IPS-18c (cell line): ENCODE measurements at regions not wholly inside any gene's neighbourhood (a gene's known extent, or its start where the extent isn't known, plus 50 kb on each side); places are given as distances from the start of the nearest gene placed in this dataset.
"Not testable (repeated sequence)": the region's sequence is repeated elsewhere in the genome, so short reads cannot be mapped to it uniquely, and the experiment has no call there.

Source experiments
- H3K4me3 ChIP-seq: 2 replicates; pipeline ENCODE4 v1.7.0; 2013; ENCODE audit warnings: low read depth, mild to moderate bottlenecking, low read length, moderate library complexity; ENCODE audit not compliant: insufficient read depth
- H3K9me3 ChIP-seq: one replicate; pipeline ENCODE4 v1.6.1; 2013; ENCODE audit warnings: mild to moderate bottlenecking, low read length, moderate library complexity; ENCODE audit not compliant: control insufficient read depth, insufficient read depth

GRCh38 chr20:46785958-46786357, 76.5 kb downstream of the SLC2A10 start:
- Histone ChIP-seq H3K9me3 (no peaks in the 10 kb centered on the region), H3K4me3 (no peak overlapping the region)

DNA sequence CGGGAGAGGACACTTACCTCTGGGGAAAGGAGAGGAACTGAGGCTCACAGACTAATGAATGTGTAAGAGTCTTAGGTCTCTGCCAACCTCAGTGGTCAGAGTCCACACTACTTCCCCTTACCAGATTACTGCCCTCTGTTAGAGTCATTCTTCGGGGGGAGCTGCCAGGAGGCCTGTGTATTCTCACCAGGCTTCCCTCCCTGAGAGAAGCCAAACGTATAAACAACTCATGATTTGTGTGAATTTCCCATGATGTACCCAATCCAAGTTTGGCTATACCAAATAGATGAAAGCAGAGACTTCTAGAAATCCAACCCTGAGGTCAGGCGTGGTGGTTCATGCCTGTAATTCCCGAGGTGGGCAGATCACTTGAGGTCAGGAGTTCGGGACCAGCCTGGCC, 77.1 kb downstream of the SLC2A10 start:
- no peak overlapping the region for H3K4me3 ChIP-seq
- H3K9me3 ChIP-seq, result no peaks in the 10 kb centered on the region

DNA sequence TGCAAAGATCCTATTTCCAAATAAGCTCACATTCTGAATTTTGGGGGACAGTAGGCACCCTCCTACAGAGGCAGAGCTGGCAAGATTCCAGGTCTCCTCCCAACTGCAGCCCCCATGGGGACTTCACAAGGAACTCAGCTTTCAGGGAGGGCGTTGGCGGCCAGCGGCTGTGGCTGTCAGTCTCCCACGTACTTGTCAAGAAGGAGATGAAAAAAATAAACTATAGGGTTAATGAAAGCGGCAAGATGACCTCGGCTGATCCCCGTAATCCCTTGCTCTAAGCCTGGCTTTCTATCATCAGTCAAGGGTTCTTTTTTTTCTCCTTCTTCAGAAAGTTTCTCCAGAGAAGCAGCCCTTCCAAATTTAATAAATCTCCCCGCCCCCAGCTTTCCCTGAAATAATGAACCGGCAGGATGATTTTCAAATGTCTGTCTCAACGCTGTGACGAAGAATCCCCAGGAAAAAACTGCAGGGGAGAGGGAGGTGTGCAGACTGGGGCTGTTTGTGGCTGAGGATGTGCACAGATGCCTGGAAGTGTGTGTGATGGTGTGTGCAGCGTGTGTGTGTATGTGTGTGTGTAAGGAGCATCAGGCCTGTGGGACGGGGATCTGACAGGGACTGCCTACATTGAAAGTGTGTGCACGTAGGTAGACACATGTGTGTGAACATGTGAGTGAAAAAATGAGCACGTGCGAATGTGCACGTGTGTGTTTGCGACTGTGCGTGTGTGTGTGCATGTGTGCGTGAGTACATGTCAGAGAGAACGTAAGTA, 78.7 kb downstream of the SLC2A10 start:
- no peaks in the 10 kb centered on the region for H3K9me3 ChIP-seq
- H3K4me3 ChIP-seq, result no peak overlapping the region

GRCh38 chr20:46788763-46789091, 79.3 kb downstream of the SLC2A10 start:
- H3K4me3 ChIP-seq, H3K9me3 ChIP-seq: not testable (repeated sequence)

- Histone ChIP-seq H3K4me3 (no peak overlapping the region), H3K9me3 (no peaks in the 10 kb centered on the region)
These were observed 80.0 kb downstream of the SLC2A10 start for GRCh38 chr20:46789339-46790028.

GRCh38 chr20:46791722-46792416, 82.4 kb downstream of the SLC2A10 start:
- no peaks in the 10 kb centered on the region for H3K9me3 ChIP-seq
- no peak overlapping the region for H3K4me3 ChIP-seq

GRCh38 chr20:46797206-46797605, 87.8 kb downstream of the SLC2A10 start:
- no peaks in the 10 kb centered on the region for H3K9me3 ChIP-seq
- H3K4me3 ChIP-seq, result no peak overlapping the region

DNA sequence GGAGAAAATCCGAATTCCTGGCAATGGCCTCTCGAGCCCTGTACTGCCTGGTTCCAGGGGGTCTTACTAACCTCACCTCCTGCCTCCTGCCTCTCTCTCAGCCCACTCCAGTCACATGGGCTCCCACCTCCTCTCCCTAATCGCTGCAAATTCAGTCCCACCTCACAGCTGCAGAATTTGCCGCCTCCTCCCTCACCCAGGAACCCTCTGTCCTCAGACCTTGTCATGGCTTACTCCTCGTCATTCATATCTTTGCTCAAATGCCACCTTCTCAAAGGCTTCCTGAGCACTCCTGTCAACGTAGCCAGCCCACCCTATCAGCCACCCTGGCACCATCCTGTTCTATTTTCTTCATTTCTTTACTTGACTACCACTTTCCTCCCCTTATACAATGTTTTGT, 89.0 kb downstream of the SLC2A10 start:
- no peak overlapping the region for H3K4me3 ChIP-seq

DNA sequence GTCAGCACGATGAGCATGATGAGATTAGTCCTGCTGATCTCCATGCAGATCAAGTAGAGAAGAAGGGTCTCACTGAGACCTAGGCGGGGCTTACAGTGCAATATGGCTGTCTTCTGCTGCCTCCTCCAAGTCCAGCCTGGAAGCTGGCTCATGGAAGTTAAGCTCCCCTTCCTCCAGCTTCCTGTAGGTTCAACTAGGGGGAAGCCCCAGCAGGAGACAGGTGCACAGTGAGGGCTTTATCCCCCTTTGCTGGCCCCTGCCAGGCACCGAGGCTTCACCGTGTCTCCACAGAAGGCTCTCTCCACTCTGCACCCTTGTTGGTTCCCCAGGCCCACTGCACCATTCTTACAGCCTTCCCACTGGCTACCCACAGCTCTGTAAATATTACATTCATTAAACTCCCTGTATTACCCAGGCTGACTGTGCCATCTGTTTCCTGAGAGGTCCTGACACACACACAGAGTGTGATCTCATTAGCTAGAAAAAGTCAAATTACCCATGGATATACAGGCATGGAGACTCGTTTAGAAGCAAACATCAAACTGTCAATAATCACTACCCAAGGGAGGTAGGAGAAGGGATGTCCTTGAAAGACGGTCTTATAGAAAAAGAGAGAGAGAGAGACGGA, 90.4 kb downstream of the SLC2A10 start:
- no peak overlapping the region for H3K4me3 ChIP-seq
- no peaks in the 10 kb centered on the region for H3K9me3 ChIP-seq

More for the DNA sequence above, 89.0 kb downstream of the SLC2A10 start:
- no peaks in the 10 kb centered on the region for H3K9me3 ChIP-seq

DNA sequence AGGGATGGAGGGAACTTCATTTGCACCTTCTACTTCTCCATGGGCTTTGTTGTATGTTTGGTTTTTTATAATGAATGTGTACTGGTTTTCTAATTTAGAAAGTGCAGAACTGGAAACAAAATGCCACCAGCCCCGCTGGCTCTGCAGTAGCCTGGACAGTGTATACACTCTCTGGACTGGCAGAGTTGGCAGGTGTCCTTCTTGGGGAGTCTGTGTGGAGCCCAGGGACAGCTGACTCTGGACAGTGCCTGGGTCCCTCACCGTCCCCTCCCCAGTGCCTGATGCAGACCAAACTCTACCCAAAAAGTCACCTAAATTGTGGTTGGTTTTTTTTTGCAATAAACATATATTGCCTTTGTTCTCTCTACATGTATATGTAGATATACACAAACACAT, 91.0 kb downstream of the SLC2A10 start:
- H3K4me3 ChIP-seq, result no peak overlapping the region

GRCh38 chr20:46801003-46801702, 91.7 kb downstream of the SLC2A10 start:
- Histone ChIP-seq H3K4me3 (no peak overlapping the region), H3K9me3 (no peaks in the 10 kb centered on the region)

More for the DNA sequence above, 91.0 kb downstream of the SLC2A10 start:
- no peaks in the 10 kb centered on the region for H3K9me3 ChIP-seq

DNA sequence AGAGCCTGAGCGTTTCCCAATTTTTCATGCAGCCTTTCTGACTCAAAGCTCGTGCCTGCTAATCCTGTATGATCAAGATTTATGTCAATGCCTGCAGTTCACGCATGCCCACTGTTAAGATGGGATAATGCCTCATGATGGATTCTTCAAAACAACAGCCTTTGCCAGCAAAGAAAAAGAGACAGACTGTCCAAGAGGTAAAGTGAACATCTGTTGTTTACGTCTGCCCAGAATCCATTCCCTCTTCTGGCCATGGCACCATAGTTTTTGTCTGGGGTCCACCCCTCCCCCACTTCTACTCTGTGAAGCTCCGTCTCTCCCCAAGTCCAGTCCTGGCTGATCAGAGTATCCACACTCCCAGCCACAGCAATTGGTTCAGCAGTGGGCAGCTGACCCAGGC, 91.9 kb upstream of the EYA2 start:
- no peak overlapping the region for H3K4me3 ChIP-seq

GRCh38 chr20:46803123-46804020, 91.3 kb upstream of the EYA2 start:
- peaks cover 2% of the 10 kb centered on the region for H3K9me3 ChIP-seq
- H3K4me3 ChIP-seq, result no peak overlapping the region

More for the DNA sequence above, 91.9 kb upstream of the EYA2 start:
- peaks cover 2% of the 10 kb centered on the region for H3K9me3 ChIP-seq

DNA sequence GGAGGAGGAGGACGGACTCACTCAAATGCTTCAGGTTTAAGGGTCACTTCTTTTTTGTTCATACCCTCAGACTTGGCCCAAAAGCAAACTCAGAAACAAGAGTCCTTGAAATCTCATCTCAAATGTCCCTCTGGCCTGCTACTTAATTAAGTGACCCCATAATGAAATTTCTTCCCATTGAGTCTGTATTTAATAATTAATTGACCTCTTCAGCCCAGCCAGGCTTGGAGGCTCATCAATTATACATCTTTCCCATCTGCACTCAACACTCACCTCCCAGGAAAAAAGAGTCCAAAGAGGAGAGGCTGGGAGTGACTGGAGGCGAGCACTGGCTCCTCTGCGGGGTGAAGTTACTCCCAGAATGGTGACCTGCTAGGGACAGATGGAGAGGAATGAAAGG, 90.5 kb upstream of the EYA2 start:
- no peak overlapping the region for H3K4me3 ChIP-seq

GRCh38 chr20:46805836-46806235, 88.8 kb upstream of the EYA2 start:
- Histone ChIP-seq H3K4me3 (no peak overlapping the region), H3K9me3 (peaks cover 2% of the 10 kb centered on the region)

More for the DNA sequence above, 90.5 kb upstream of the EYA2 start:
- peaks cover 2% of the 10 kb centered on the region for H3K9me3 ChIP-seq

DNA sequence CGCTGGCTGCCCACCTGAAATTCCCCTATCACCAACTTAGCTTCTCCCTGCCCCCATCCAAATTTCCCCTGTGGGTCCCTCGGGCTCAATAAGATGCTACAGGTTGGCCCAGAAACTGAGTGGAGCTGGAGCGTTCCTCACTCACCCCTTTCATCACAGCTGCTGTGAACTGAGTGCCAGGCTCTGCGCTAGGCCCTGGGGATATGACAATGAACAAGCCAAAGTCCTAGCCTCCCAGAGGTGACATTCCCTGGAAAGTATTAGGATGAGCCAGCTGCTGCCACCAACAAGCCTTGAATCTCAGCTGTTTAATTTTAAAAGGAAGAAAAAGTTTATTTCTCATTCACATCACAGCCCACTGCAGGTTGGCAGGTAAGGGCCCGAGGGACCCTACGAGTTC, 86.6 kb upstream of the EYA2 start:
- Histone ChIP-seq H3K9me3 (peaks cover 2% of the 10 kb centered on the region), H3K4me3 (no peak overlapping the region)
